ENCODE measurements at regions not wholly inside any gene's neighbourhood (a gene's known extent, or its start where the extent isn't known, plus 50 kb on each side); places are given as distances from the start of the nearest gene placed in this dataset.

DNA sequence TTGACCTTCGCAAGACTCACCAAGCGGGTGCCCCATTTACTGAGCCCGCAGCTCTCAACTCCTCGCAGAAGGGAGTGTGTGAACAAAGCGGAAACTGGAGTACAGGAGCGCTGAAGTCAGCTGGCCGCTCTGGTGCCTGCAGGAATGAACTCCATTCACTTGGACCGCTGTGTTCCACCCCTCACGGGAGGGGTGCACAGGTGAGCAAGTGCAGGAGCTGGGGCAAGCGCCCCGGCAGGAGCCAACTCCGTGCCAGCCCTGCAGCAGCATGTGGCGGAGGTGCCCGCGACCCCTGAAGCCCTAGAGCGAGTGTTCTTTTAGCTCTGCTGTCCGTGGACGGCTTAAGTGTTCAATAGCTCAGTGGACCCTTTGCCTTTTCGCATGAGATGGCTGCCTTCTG is 471.6 kb upstream of the ADGRL4 start:
- H3K4me3 ChIP-seq (ENCODE audit: low read depth in 1 of 3, low read length in 3 of 3): no peak overlapping the region
- H3K36me3 ChIP-seq (ENCODE audit: control insufficient read depth in 4 of 4, insufficient read depth in 3 of 4, low read depth in 1 of 4, low read length in 3 of 4): no peaks in the 10 kb centered on the region
- no peaks in the 10 kb centered on the region for H3K27me3 ChIP-seq (ENCODE audit: control insufficient read depth in 4 of 4, insufficient read depth in 4 of 4, low read length in 3 of 4)
- no peaks in the 10 kb centered on the region for H3K4me1 ChIP-seq (ENCODE audit: control insufficient read depth in 4 of 4, insufficient read depth in 4 of 4, low read length in 3 of 4)
- 92% methylated on average over 19 of the region's 19 CpGs for WGBS
- no peak for DNase-seq (ENCODE audit: low spot score)
- no peak overlapping the region for H3K27ac ChIP-seq (ENCODE audit: low read depth in 1 of 2, low read length in 2 of 2)
- TF ChIP-seq FOXA1 (IDR thresholded peaks at IDR 0.05): no peak
- TF ChIP-seq TAF1 (conservative IDR thresholded peaks at IDR 0.05): no peak
- no peak for TF ChIP-seq EGR1 (IDR thresholded peaks at IDR 0.05; ENCODE audit: low read depth in 2 of 2)
- TF ChIP-seq RAD21 (IDR thresholded peaks at IDR 0.05): no peak
- TF ChIP-seq, protein P1, sequence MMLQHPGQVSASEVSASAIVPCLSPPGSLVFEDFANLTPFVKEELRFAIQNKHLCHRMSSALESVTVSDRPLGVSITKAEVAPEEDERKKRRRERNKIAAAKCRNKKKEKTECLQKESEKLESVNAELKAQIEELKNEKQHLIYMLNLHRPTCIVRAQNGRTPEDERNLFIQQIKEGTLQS (IDR thresholded peaks at IDR 0.05): no peak
- TF ChIP-seq YY1 (IDR thresholded peaks at IDR 0.05): no peak
- TF ChIP-seq NR2F2 (IDR thresholded peaks at IDR 0.05): no peak
- TF ChIP-seq FOXA2 (IDR thresholded peaks at IDR 0.05): no peak
- TF ChIP-seq REST (IDR thresholded peaks at IDR 0.05): no peak
- no peak for TF ChIP-seq RXRA (IDR thresholded peaks at IDR 0.05)
- TF ChIP-seq, protein P2, sequence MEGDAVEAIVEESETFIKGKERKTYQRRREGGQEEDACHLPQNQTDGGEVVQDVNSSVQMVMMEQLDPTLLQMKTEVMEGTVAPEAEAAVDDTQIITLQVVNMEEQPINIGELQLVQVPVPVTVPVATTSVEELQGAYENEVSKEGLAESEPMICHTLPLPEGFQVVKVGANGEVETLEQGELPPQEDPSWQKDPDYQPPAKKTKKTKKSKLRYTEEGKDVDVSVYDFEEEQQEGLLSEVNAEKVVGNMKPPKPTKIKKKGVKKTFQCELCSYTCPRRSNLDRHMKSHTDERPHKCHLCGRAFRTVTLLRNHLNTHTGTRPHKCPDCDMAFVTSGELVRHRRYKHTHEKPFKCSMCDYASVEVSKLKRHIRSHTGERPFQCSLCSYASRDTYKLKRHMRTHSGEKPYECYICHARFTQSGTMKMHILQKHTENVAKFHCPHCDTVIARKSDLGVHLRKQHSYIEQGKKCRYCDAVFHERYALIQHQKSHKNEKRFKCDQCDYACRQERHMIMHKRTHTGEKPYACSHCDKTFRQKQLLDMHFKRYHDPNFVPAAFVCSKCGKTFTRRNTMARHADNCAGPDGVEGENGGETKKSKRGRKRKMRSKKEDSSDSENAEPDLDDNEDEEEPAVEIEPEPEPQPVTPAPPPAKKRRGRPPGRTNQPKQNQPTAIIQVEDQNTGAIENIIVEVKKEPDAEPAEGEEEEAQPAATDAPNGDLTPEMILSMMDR (IDR thresholded peaks at IDR 0.05; ENCODE audit: low read depth, low read length, missing input control): no peak
- no peak for TF ChIP-seq MAX (IDR thresholded peaks at IDR 0.05)
- TF ChIP-seq GABPA (IDR thresholded peaks at IDR 0.05 in 1 of 2, conservative IDR thresholded peaks at IDR 0.05 in 1 of 2): no peak
- no peak for TF ChIP-seq HNF4G (IDR thresholded peaks at IDR 0.05)
- TF ChIP-seq SP1 (IDR thresholded peaks at IDR 0.05): no peak
- TF ChIP-seq, protein P3, sequence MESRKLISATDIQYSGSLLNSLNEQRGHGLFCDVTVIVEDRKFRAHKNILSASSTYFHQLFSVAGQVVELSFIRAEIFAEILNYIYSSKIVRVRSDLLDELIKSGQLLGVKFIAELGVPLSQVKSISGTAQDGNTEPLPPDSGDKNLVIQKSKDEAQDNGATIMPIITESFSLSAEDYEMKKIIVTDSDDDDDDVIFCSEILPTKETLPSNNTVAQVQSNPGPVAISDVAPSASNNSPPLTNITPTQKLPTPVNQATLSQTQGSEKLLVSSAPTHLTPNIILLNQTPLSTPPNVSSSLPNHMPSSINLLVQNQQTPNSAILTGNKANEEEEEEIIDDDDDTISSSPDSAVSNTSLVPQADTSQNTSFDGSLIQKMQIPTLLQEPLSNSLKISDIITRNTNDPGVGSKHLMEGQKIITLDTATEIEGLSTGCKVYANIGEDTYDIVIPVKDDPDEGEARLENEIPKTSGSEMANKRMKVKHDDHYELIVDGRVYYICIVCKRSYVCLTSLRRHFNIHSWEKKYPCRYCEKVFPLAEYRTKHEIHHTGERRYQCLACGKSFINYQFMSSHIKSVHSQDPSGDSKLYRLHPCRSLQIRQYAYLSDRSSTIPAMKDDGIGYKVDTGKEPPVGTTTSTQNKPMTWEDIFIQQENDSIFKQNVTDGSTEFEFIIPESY (IDR thresholded peaks at IDR 0.05): no peak
- no peak for TF ChIP-seq HNF4A (conservative IDR thresholded peaks at IDR 0.05)
- H3K9ac ChIP-seq (ENCODE audit: low read depth in 1 of 2, low read length in 2 of 2): no peak overlapping the region
- H3K9me3 ChIP-seq (ENCODE audit: control insufficient read depth in 4 of 4, low read length in 3 of 4): no peaks in the 10 kb centered on the region

All from liver (tissue), 8 donors.